ENCODE measurements at regions not wholly inside any gene's neighbourhood (a gene's known extent, or its start where the extent isn't known, plus 50 kb on each side); places are given as distances from the start of the nearest gene placed in this dataset.

GRCh38 chr14:76974365-76974764, 54.1 kb downstream of the IRF2BPL start:
- Mint-ChIP-seq H3K4me3 (no peak overlapping the region), H3K36me3 (ENCODE audit: low read depth) (peaks cover 2% of the 10 kb centered on the region), H3K9me3 (no peaks in the 10 kb centered on the region), H3K27me3 (ENCODE audit: insufficient read depth) (no peaks in the 10 kb centered on the region), H3K4me1 (ENCODE audit: low read depth) (peaks cover 27% of the 10 kb centered on the region), H3K27ac (no peak overlapping the region)
- intact Hi-C loops (cut with micrococcal nuclease), result no loop called here
- no peak for DNase-seq (ENCODE audit: low spot score)

- Mint-ChIP-seq H3K4me1 (ENCODE audit: low read depth) (peaks cover 11% of the 10 kb centered on the region), H3K4me3 (no peak overlapping the region), H3K27ac (no peak overlapping the region), H3K27me3 (ENCODE audit: insufficient read depth) (peaks cover 12% of the 10 kb centered on the region), H3K9me3 (no peaks in the 10 kb centered on the region), H3K36me3 (ENCODE audit: low read depth) (no peaks in the 10 kb centered on the region)
- no peak for DNase-seq (ENCODE audit: low spot score)
- intact Hi-C loops (cut with micrococcal nuclease), result no loop called here
Measured at GRCh38 chr14:76971549-76971948, 57.0 kb downstream of the IRF2BPL start.

- intact Hi-C loops (cut with micrococcal nuclease), result no loop called here
- Mint-ChIP-seq H3K4me1 (ENCODE audit: low read depth) (peaks cover 25% of the 10 kb centered on the region), H3K27ac (no peak overlapping the region), H3K36me3 (ENCODE audit: low read depth) (no peaks in the 10 kb centered on the region), H3K27me3 (ENCODE audit: insufficient read depth) (peaks cover 20% of the 10 kb centered on the region), H3K4me3 (no peak overlapping the region), H3K9me3 (no peaks in the 10 kb centered on the region)
- no peak for DNase-seq (ENCODE audit: low spot score)
Measured at GRCh38 chr14:76968621-76969063, 59.9 kb downstream of the IRF2BPL start.

DNA sequence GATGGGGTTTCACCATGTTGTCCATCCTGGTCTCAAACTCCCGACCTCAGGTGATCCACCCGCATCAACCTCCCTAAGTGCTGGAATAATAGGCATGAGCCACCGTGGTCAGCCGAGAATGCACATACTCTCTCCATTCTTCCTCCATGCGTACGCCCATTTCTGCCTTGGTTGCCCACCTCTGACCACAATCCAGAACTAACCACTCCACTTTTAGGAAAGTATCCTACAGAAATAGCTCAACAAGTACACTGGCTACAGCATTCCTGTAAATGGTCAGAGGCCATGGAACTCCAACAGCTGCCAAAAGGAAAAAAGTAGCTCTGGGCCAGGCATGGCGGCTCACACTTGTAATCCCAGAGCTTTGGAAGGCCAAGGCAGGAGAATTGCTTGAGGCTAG, 60.7 kb downstream of the IRF2BPL start:
- H3K9me3 Mint-ChIP-seq, result no peaks in the 10 kb centered on the region
- H3K4me1 Mint-ChIP-seq (ENCODE audit: low read depth), result peaks cover 32% of the 10 kb centered on the region
- no peak overlapping the region for H3K27ac Mint-ChIP-seq
- H3K36me3 Mint-ChIP-seq (ENCODE audit: low read depth), result peaks cover 2% of the 10 kb centered on the region
- intact Hi-C loops (cut with micrococcal nuclease), result no loop called here
- no peak for DNase-seq (ENCODE audit: low spot score)
- no peak overlapping the region for H3K4me3 Mint-ChIP-seq
- peaks cover 27% of the 10 kb centered on the region for H3K27me3 Mint-ChIP-seq (ENCODE audit: insufficient read depth)

DNA sequence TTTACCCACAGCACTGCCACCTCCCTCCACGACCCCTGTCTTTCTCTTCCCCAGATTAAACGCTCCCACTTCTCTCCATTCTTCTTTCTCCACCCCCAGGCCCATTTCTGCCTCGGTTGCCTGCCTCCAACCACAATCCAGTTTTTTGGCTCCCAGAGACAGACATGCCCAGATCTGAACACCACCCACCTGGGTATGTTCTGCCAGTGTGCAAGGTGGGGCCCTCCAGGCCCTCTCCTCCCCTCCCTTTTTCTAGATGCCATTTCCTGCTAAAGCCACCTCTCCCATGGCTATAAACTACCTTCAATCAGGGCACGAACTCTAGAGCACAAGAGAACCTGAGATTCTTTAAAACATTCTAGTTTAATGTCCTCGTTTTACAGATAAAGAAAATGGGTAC, 63.3 kb downstream of the IRF2BPL start:
- peaks cover 2% of the 10 kb centered on the region for H3K36me3 Mint-ChIP-seq (ENCODE audit: low read depth)
- peaks cover 57% of the 10 kb centered on the region for H3K4me1 Mint-ChIP-seq (ENCODE audit: low read depth)
- H3K27ac Mint-ChIP-seq, result no peak overlapping the region
- DNase-seq (ENCODE audit: low spot score), result no peak
- no peaks in the 10 kb centered on the region for H3K9me3 Mint-ChIP-seq
- intact Hi-C loops (cut with micrococcal nuclease), result no loop called here
- H3K4me3 Mint-ChIP-seq, result no peak overlapping the region
- peaks cover 32% of the 10 kb centered on the region for H3K27me3 Mint-ChIP-seq (ENCODE audit: insufficient read depth)

GRCh38 chr14:76964695-76965094, 63.8 kb downstream of the IRF2BPL start:
- Mint-ChIP-seq H3K4me1 (ENCODE audit: low read depth) (peaks cover 61% of the 10 kb centered on the region), H3K27ac (no peak overlapping the region), H3K36me3 (ENCODE audit: low read depth) (peaks cover 2% of the 10 kb centered on the region), H3K9me3 (no peaks in the 10 kb centered on the region), H3K4me3 (no peak overlapping the region), H3K27me3 (ENCODE audit: insufficient read depth) (peaks cover 32% of the 10 kb centered on the region)
- intact Hi-C loops (cut with micrococcal nuclease), result loop anchor here (5.0 kb wide), 2 partner anchors 358 to 493 kb away; partner anchors contain the start of genes AHSA1, GSTZ1, POMT2 and VIPAS39
- DNase-seq (ENCODE audit: low spot score), result no peak

- Mint-ChIP-seq H3K27ac (peak overlapping the region; percentile 18), H3K4me1 (ENCODE audit: low read depth) (peaks cover 72% of the 10 kb centered on the region), H3K9me3 (no peaks in the 10 kb centered on the region), H3K36me3 (ENCODE audit: low read depth) (peaks cover 2% of the 10 kb centered on the region), H3K27me3 (ENCODE audit: insufficient read depth) (peaks cover 28% of the 10 kb centered on the region), H3K4me3 (no peak overlapping the region)
- intact Hi-C loops (cut with micrococcal nuclease), result loop anchor here (5.0 kb wide), 2 partner anchors 359 to 494 kb away; partner anchors contain the start of genes AHSA1, GSTZ1, POMT2 and VIPAS39
- DNase-seq (ENCODE audit: low spot score), result no peak
Measured at GRCh38 chr14:76963372-76963771, 65.1 kb downstream of the IRF2BPL start.

DNA sequence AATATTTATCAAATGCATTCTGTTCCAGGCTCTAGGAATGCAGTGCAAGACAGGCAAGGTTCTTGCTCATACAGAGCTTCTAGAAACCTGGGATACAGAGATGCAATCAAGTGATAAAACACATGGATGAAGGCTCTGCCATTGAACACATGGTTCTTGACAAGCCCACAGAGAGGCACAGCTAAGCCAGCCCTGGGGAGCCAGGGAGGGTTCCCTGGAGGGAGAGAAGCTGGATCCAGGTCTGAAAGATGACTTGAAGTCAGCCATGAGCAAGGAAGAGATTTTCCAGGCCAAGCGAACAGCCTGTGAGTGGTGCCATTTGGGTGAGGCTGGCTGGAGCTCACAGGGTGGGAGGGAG, 66.2 kb downstream of the IRF2BPL start:
- intact Hi-C loops (cut with micrococcal nuclease), result loop anchor here (1.0 to 5.0 kb wide), 7 partner anchors 9 to 495 kb away; partner anchors contain the start of genes AHSA1, CIPC, GSTZ1 and IRF2BPL

DNA sequence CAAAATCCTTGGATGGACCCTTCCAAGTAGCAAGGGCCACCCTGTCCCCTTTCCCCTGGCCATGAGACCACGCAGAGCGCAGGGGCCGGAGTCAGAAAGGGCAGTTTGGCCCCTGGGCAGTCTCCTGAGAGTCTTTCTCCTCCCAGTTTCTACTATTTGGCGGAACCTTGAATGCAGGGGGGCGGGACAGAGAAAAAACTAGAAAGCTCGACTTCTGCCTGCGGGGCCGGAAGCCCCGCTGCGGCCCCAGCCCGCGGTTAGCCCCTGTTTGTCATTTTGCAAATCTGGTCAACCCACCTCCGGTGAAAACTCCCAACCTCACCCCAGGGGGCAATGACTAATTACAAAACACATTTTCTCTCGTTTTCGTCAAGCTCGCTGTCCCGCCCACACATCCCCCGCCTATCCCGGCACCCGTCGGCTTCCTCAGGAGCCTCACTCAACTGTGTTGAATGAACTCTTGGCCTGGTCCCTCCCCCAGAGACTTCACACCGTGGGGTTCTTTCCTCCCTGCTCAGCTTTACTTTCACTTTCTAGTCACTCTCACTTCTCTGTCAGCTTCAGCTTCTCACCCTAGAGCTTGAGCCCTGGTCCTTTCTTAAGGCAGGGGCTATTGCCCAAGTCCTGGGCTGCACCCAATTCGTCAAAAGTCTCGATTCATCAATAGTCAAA, 66.7 kb downstream of the IRF2BPL start:
- H3K27ac Mint-ChIP-seq, result peak overlapping the region; percentile 80
- intact Hi-C loops (cut with micrococcal nuclease), result loop anchor here (1.0 to 5.0 kb wide), 9 partner anchors 8 to 496 kb away; partner anchors contain the start of genes AHSA1, CIPC, GSTZ1 and IRF2BPL
- peaks cover 2% of the 10 kb centered on the region for H3K36me3 Mint-ChIP-seq (ENCODE audit: low read depth)
- H3K4me3 Mint-ChIP-seq, result peak overlapping the region; percentile 80
- H3K27me3 Mint-ChIP-seq (ENCODE audit: insufficient read depth), result peaks cover 20% of the 10 kb centered on the region
- no peaks in the 10 kb centered on the region for H3K9me3 Mint-ChIP-seq
- DNase-seq (ENCODE audit: low spot score), result peak; percentile 97
- H3K4me1 Mint-ChIP-seq (ENCODE audit: low read depth), result peaks cover 84% of the 10 kb centered on the region

More for the DNA sequence above, 66.2 kb downstream of the IRF2BPL start:
- H3K27ac Mint-ChIP-seq, result peak overlapping the region; percentile 80
- H3K9me3 Mint-ChIP-seq, result no peaks in the 10 kb centered on the region
- H3K36me3 Mint-ChIP-seq (ENCODE audit: low read depth), result peaks cover 2% of the 10 kb centered on the region
- peaks cover 26% of the 10 kb centered on the region for H3K27me3 Mint-ChIP-seq (ENCODE audit: insufficient read depth)
- DNase-seq (ENCODE audit: low spot score), result no peak
- H3K4me3 Mint-ChIP-seq, result peak overlapping the region; percentile 80
- H3K4me1 Mint-ChIP-seq (ENCODE audit: low read depth), result peaks cover 83% of the 10 kb centered on the region

DNA sequence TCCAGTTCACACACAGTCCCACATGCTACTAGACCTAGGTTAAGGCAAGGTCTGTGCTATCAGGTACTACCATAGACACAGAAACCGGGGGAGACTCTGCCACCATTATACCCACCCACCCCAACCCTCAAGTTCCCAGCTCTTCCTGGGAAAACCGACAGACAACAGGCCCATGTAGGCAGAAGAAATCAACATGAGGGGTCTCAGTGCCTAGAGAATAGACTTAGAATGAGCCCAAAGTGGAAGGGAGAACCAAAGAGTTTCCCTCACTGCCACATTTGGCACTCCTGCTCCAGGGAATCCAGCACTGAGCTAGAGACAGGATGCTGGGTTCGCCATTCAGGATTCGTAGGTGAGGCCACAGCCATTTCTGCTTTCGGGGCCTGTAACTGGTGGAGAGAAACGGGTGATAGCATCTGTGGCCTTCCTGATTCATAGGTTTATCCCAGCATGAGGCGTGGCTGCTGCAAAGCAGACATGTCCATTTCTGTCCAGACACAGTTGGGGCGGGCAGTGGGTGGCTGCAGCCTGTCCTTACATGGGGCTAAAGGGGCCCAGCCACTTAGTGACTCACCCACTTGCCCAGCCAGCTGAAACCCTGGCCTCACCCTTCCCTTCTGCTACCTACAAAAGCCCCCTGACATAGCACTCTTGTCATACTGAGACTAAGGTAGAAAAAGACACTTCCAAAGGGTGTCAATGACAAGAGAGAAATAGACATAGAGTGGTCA, 69.4 kb downstream of the IRF2BPL start:
- H3K27ac Mint-ChIP-seq, result peak overlapping the region; percentile 19
- peaks cover 15% of the 10 kb centered on the region for H3K27me3 Mint-ChIP-seq (ENCODE audit: insufficient read depth)
- H3K36me3 Mint-ChIP-seq (ENCODE audit: low read depth), result peaks cover 2% of the 10 kb centered on the region
- H3K4me1 Mint-ChIP-seq (ENCODE audit: low read depth), result peaks cover 91% of the 10 kb centered on the region
- no peaks in the 10 kb centered on the region for H3K9me3 Mint-ChIP-seq
- DNase-seq (ENCODE audit: low spot score), result no peak
- no peak overlapping the region for H3K4me3 Mint-ChIP-seq
- intact Hi-C loops (cut with micrococcal nuclease), result loop anchor here (5.0 to 10.0 kb wide), 3 partner anchors 147 to 416 kb away; partner anchors contain the start of genes ANGEL1, SAMD15, TMED8 and VASH1

DNA sequence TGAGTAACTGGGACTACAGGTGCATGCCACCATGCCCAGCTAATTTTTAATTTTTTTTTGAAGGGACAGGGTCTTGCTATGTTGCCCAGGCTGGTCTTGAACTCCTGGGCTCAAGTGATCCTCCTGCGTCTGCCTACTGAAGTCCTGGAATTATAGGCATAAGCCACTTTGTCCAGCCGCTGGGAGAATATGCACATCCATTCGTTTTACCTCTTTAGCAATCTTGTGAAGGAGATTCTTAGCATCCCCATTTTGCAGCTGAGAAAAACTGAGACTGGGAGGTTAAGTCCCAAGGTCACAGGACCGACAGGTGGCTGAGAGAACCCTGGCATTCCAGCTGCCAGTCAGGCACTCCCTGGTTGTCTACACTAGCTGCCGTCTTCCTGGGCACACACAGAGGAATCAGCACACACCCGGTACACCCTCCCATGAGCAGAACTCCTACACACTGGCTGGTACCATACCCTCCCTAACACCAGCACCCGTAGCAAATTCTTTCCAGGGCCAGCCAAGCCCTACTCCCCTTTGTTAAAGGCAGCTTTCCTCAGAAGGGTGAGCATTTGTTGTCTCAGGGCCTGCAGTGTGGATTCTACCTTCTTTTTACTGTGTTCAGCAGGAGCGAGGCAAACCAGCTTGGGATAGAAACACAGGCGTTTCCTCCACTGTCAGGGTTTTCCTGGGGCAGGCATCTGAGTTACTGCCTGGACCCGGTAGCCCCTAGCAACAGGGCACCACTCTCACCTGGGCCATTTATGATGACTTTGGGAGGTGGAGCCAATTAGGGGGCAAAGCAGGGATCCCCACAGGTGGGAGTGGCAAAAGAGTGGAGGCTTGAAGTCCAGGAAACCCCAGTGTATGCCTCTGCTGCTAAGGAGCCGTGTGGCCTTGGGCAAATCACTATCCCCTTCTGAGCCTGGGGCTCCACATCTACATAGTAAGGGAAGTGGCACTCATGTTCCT, 70.2 kb downstream of the IRF2BPL start:
- H3K9me3 Mint-ChIP-seq, result no peaks in the 10 kb centered on the region

GRCh38 chr14:76957224-76957891, 71.2 kb downstream of the IRF2BPL start:
- intact Hi-C loops (cut with micrococcal nuclease), result loop anchor here (5.0 to 10.0 kb wide), 3 partner anchors 145 to 417 kb away; partner anchors contain the start of genes ANGEL1, SAMD15, TMED8 and VASH1
- DNase-seq (ENCODE audit: low spot score), result no peak
- Mint-ChIP-seq H3K4me3 (peak overlapping the region; percentile 31), H3K4me1 (ENCODE audit: low read depth) (peaks cover 85% of the 10 kb centered on the region), H3K36me3 (ENCODE audit: low read depth) (no peaks in the 10 kb centered on the region), H3K27me3 (ENCODE audit: insufficient read depth) (peaks cover 4% of the 10 kb centered on the region), H3K27ac (peak overlapping the region; percentile 65), H3K9me3 (no peaks in the 10 kb centered on the region)

More for the DNA sequence above, 70.2 kb downstream of the IRF2BPL start:
- Mint-ChIP-seq H3K27ac (peak overlapping the region; percentile 6), H3K4me3 (peak overlapping the region; percentile 3), H3K36me3 (ENCODE audit: low read depth) (peaks cover 1% of the 10 kb centered on the region), H3K27me3 (ENCODE audit: insufficient read depth) (peaks cover 9% of the 10 kb centered on the region), H3K4me1 (ENCODE audit: low read depth) (peaks cover 91% of the 10 kb centered on the region)
- intact Hi-C loops (cut with micrococcal nuclease), result loop anchor here (5.0 to 10.0 kb wide), 3 partner anchors 146 to 417 kb away; partner anchors contain the start of genes ANGEL1, SAMD15, TMED8 and VASH1
- no peak for DNase-seq (ENCODE audit: low spot score)
